RWPE1 (cell line): ENCODE measurements at regions not wholly inside any gene's neighbourhood (a gene's known extent, or its start where the extent isn't known, plus 50 kb on each side); places are given as distances from the start of the nearest gene placed in this dataset.
"Not testable (repeated sequence)": the region's sequence is repeated elsewhere in the genome, so short reads cannot be mapped to it uniquely, and the experiment has no call there.

Experiments used
- CTCF ChIA-PET: fragments of 350-600 bp; sonication (Branson Sonifier 250); formaldehyde crosslinking; extraction: SDS; loops from one replicate; lab custom pipeline; 2021; lab: Yijun Ruan, JAX
- POLR2A ChIA-PET: fragments of 400-600 bp; formaldehyde crosslinking; extraction: SDS; loops from one replicate; lab custom pipeline; 2020; ENCODE audit warnings: antibody characterized with exemption; ENCODE audit not compliant: low non-redundant PET; lab: Yijun Ruan, JAX
- DNase-seq: peaks from one replicate; pipeline ENCODE4 v3.0.0; 2012; ENCODE audit warnings: low spot score
- H3K27ac ChIP-seq: fragments of 450-650 bp; 2 replicates; pipeline ENCODE4 v1.5.1; 2017
- TF ChIP-seq, protein P1 (sequence below): fragments of 450-650 bp; conservative IDR thresholded peaks from 2 replicates; pipeline ENCODE4 v1.5.1; 2017; ENCODE audit warnings: low read depth, mild to moderate bottlenecking

DNA sequence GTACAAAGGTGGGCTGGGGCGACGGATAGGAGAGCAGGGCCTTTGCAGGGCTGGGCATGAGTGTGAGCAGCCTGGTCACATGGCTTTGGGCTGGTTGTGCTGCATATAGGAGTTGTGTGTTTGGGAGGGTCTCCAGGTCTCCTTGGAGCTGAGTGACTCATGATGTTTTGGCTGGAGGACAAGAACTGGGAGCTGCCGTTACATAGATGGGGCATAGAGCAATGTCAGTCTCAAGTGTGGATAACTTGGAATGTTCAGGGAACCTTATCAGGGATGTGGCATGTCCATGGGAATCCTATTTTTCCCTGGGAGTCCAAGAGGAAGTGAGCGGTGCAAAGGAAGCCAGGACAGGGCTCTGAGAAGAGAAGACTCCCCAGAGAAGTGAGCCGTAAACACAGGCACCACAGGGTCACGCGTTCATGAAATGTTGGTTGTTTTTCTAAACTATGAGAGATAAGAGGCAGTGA is 136.4 kb upstream of the KCNE2 start:
- TF ChIP-seq, protein P1, sequence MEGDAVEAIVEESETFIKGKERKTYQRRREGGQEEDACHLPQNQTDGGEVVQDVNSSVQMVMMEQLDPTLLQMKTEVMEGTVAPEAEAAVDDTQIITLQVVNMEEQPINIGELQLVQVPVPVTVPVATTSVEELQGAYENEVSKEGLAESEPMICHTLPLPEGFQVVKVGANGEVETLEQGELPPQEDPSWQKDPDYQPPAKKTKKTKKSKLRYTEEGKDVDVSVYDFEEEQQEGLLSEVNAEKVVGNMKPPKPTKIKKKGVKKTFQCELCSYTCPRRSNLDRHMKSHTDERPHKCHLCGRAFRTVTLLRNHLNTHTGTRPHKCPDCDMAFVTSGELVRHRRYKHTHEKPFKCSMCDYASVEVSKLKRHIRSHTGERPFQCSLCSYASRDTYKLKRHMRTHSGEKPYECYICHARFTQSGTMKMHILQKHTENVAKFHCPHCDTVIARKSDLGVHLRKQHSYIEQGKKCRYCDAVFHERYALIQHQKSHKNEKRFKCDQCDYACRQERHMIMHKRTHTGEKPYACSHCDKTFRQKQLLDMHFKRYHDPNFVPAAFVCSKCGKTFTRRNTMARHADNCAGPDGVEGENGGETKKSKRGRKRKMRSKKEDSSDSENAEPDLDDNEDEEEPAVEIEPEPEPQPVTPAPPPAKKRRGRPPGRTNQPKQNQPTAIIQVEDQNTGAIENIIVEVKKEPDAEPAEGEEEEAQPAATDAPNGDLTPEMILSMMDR: no peak
- H3K27ac ChIP-seq: no peak overlapping the region
- ChIA-PET CTCF (interaction anchor here (0.6 kb wide), 1 partner anchor 299 kb away, joined by 3 read pairs; no protein-coding TSS in a partner anchor), POLR2A (no interaction called here)
- no peak for DNase-seq

DNA sequence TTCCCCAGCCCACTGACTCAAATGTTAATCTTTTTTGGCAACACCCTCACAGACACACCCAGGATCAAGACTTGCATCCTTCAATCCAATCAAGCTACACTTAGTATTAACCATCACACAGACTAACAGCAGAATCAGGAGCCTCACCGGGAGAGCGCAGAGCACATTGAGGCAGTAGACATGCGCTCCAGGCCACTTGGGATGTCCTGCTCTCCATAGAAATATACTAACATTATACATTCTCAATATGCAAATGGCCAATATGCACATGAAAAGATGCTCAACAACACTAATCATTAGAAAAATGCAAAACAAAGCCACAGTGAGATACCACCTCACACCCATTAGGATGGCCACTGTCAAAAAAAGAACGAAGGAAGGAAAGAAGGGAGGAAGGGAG is 135.0 kb upstream of the KCNE2 start:
- POLR2A ChIA-PET: no interaction called here
- TF ChIP-seq, protein P1: no peak
- DNase-seq: no peak
- CTCF ChIA-PET: no interaction called here
- no peak overlapping the region for H3K27ac ChIP-seq

DNA sequence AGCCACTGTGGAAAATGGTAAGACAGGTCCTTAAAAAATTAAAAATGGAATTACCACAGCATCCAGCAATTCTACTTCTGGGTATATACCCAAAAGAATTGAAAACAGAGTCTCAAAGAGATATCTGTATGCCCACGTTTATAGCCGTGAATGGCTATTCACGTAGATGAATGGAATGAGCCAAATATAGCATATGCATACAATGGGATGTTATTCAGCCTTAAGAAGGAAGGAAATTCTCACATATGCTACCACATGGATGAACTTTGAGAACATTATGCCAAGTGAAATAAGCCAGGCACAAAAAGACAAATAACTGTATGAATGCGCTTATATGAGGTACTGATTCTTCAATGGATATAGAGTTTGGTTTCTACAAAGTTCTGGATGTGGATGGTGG is 134.5 kb upstream of the KCNE2 start:
- CTCF ChIA-PET: no interaction called here

DNA sequence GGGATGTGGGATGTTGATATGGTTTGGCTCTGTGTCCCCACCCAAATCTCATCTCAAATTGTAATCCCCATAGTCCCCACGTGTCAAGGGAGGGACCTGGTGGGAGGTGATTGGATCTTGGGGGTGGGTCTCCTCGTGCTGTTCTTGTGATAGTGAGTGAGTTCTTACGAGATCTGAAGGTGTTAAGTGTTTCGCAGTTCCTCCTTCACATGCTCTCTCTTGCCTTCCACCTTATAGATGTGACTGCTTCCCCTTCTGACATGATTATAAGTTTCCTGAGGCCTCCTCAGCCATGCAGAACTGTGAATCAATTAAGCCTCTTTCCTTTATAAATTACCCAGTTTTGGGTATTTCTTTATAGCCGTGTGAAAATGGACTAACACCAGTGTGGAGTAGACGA is 130.1 kb upstream of the KCNE2 start:
- DNase-seq, POLR2A ChIA-PET, H3K27ac ChIP-seq: not testable (repeated sequence)
- CTCF ChIA-PET: interaction anchor here (0.6 kb wide), 1 partner anchor 31 kb away, joined by 3 read pairs; no protein-coding TSS in a partner anchor

More for the DNA sequence above, 134.5 kb upstream of the KCNE2 start:
- POLR2A ChIA-PET: no interaction called here
- TF ChIP-seq, protein P1: no peak
- no peak for DNase-seq
- H3K27ac ChIP-seq: no peak overlapping the region

DNA sequence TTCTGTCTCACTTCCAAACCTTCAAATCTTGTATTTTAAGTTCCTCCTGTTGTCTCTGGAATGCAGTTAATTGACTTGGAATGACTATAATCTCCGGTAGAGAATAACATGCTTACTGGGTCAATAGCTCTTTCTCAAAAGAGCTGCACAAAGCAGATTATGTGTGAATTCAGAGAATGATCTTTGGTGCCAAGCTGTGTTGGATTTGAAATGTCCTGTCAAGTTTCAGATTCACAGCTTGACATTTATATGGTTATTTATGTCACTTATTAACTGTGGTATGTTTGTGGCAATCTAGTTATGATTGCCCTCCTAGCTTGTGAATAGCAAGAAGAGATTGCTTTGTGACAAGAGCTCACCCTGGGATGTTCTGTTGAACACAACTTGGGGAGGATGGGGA is 128.3 kb upstream of the KCNE2 start:
- TF ChIP-seq, protein P1: no peak
- ChIA-PET POLR2A (no interaction called here), CTCF (interaction anchor here (1.5 kb wide), 1 partner anchor 112 kb away, joined by 3 read pairs; no protein-coding TSS in a partner anchor)
- no peak for DNase-seq
- no peak overlapping the region for H3K27ac ChIP-seq

DNA sequence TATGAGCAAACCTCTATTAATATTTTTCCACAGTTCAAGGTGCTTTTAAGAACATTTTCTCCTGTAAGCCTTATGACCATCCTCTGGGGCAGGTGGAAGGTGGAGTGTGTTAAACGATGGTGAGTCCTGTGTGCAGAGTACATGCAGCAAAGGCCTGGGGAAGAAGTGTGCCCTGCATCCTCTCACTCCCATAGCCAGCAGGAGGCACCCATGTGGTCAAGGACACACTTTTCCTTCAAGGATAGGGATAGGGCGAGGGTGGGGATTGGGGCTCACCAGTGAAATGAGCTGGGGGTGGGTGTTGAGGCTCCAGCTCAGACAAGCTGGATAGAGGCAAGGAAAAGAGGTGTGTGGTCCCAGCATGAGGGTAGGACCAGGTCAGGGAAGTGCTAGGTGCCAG is 120.8 kb upstream of the KCNE2 start:
- ChIA-PET CTCF (interaction anchor here (1.4 kb wide), 1 partner anchor 319 kb away, joined by 6 read pairs; no protein-coding TSS in a partner anchor), POLR2A (interaction anchor here (0.6 kb wide), 1 partner anchor 321 kb away, joined by 3 read pairs; no protein-coding TSS in a partner anchor)
- TF ChIP-seq, protein P1: no peak
- DNase-seq: no peak
- no peak overlapping the region for H3K27ac ChIP-seq

DNA sequence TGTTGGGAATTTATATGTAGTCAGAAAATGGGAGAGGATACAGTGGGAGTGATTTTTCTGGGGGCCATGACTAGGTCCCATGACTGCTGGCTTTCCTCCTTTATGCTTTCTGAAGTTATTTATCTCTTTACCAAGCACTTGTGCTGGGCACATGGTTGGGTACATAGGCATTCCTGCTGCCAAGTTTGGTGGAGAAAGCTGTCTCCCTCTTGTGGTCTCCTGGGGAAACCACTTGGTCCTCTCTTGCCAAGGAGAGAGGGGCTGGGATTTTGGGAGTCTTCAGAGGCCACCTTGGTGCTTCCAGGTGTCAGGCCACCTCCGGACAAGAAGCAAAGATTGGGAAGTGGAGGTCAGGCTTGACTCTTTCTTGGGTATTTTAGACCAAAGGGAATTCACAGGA is 120.2 kb upstream of the KCNE2 start:
- POLR2A ChIA-PET: interaction anchor here (0.6 kb wide), 1 partner anchor 322 kb away, joined by 3 read pairs; no protein-coding TSS in a partner anchor
- H3K27ac ChIP-seq: no peak overlapping the region
- CTCF ChIA-PET: interaction anchor here (1.4 kb wide), 1 partner anchor 320 kb away, joined by 6 read pairs; no protein-coding TSS in a partner anchor
- TF ChIP-seq, protein P1: no peak; the same call in 1 of the 2 replicates
- DNase-seq: peak; percentile 26
